ENCODE measurements at regions not wholly inside any gene's neighbourhood (a gene's known extent, or its start where the extent isn't known, plus 50 kb on each side); places are given as distances from the start of the nearest gene placed in this dataset.
A peak's percentile ranks its signal among the peaks of the same experiment; 100 is the strongest.
"Not testable (repeated sequence)": the region's sequence is repeated elsewhere in the genome, so short reads cannot be mapped to it uniquely, and the experiment has no call there.

DNA sequence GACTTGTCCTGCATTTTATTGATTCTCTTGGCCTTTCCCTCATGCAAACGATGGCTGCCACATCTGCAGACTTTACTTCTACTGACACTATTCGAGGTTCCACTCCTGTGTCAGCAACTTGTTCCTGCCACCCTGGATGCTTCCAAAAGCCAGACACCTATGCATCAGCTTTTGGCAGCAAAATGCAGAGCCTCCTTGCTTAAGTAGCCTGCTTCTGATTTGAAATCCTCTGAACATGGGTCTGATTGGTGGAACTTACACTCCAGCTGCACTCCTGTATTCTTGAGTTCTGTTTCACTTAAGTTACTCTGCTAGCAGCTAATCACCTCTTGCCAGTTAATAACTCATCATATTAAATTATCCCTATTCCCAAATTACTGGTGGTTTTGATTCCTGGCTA lies 152.1 kb upstream of the FMN2 start:
- ATAC-seq (no peak), DNase-seq (no peak)

DNA sequence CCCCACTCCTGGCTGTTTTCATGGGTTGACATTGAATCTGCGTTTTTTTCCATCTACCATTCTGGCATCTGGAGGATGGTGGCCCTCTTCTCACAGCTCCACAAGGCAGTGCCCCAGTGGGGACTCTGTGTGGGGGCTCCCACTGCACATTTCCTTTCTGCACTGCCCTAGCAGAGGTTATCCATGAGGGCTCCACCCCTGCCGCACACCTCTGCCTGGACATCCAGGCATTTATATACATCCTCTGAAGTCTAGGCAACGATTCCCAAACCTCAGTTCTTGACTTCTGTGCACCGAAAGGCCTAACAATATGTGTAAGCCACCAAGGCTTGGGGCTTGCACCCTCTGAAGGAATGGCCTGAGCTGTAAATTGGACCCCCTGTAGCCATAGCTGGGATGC lies 147.9 kb upstream of the FMN2 start:
- no peak for DNase-seq
- no peak for ATAC-seq

DNA sequence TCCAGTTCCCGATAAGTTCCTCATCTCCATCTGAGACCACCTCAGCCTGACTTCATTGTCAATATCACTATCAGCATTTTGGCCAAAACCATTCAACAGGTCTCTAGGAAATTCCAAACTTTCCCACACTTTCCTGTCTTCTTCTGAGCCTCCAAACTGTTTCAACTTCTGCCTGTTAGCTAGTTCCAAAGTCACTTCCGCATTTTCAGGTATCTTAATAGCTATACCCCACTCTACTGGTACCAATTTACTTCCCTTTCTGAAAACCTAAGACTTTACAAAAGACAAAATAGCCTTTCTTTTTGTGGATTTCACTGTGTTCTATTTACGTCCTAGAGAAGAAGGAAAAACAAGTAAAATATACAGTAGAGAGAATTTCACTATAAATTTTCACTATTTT lies 147.0 kb upstream of the FMN2 start:
- DNase-seq (no peak), ATAC-seq (no peak)

DNA sequence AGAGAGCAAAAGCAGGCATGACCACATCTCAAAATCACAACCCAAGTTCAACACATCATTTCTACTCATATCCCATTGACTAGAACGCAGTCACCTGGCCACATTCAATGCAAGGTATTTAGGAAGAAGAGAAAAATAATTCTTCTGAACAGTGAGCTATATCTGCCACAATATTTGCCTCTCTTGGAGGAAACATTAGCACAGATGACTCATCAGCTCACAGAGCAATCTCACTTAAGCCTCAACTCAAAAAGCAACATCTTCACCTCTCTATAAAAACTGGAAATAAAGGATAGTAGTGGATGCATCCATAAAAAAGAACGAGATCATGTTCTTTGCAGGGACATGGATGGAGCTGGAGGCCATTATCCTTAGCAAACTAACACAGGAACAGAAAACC lies 143.9 kb upstream of the FMN2 start:
- ATAC-seq, result no peak
- no peak for DNase-seq

DNA sequence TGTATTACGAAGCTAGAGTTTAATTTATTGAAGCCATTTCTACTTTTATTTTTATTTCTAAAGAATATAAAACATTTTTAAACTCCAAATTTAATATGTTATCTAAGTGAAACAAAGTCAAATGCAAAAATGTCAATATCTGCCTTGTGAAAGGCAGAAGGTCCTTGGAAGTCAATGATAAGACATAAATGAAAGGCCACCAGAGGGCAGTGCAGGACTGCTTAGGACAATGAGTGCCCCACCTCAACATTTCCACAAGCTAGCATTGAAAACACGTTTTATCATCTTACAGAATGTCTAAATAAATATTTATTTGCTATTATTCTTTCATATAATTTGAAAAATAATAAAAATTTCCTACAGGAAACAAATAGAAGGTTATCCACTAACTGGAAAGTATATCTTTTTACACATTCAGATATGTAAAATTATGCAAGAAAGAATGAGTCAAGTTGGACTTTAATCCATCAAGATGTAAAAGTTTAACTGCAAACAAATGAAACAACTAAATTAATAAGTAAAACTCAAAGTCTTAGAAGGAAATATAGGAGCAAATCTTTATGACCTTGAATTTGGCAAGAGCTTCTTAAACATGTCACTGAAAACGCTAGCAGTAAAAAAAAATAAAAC lies 140.1 kb upstream of the FMN2 start:
- peak; percentile 66 for DNase-seq
- no peak for ATAC-seq

DNA sequence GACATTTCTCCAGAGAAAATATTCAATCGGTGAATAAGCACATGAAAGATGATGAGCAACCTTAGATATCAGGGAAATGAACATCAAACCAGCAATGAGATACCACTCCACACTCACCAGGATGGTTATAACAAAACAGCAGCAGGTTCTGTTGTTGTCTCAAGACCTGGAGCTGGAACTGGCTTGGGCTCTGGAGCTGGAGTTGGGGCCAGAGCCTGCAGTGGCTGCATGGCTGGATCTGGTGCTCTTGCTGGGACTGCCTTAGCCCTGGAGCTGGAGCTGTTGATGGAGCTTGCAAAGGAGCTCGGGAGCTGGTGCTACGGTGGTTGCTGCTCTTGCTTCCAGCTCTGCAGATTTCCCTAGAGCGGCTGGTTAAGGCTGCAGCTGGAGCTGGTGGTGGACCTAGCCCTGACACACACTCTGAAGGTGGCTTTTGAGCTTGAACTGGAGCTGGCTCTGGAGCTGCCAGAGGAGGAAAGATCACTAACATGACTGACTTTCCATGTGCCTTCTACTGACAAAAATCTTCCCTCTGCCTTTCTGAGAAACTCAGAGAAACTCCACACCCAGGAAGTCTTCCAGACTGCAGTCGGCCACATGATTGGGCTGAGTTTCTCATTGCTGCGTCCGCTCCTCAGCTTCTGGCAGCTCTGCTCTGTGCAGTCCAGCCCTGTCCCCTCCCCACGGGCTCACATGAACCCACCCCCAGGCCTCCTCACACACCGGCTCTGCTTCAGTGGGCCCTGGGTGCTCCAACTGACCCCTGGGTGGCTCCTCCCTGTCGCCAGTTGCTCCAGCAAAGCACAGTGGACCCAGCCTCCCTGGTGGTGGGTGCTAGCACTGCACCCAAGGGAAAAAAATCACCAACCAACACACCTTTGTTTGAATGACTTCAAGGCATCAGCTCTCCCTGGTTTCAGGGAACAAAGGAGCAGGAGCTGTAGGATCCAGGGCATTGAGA lies 139.1 kb upstream of the FMN2 start:
- ATAC-seq, result no peak

DNA sequence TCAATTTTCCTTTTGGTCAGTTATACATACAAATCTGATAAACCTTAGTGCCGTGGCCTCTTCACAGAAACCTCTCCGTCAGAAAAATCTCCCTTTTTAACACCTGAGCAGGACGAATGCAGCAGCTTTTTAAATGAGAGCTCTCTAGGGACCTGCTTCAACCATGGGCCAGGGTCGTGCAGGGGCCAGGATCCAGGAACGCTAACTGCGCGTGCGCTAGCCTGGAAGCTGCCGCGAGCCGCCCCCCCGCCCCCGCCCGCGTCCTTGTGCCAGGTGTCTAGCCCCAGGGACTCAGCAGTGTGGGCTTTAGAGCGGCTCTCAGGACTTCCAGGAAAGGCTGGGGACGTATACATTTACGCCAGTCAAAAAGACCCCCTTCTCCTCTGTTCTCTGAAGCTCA lies 136.8 kb upstream of the FMN2 start:
- ATAC-seq (no peak), DNase-seq (no peak)

More for the DNA sequence above, 139.1 kb upstream of the FMN2 start:
- peak; percentile 21 for DNase-seq

DNA sequence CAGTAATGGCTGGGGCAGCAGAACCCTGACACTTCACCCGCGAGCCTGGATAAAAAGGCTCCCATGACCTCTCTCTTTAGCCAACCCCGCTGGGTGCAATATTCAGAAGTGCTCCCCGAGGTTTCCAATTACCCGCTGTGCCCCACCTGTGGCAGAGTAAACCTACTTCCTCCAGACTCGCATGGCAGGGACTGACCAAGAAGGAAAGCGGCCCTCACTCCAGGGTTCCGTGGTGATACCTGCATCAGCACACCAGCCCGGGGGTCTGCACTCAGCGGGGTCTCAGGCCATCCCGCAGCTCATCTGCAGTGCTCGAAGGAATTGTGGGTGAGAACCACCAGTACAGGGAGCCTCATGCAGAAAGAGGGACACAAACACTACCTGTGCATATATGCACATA lies 136.3 kb upstream of the FMN2 start:
- no peak for ATAC-seq
- DNase-seq, result no peak

DNA sequence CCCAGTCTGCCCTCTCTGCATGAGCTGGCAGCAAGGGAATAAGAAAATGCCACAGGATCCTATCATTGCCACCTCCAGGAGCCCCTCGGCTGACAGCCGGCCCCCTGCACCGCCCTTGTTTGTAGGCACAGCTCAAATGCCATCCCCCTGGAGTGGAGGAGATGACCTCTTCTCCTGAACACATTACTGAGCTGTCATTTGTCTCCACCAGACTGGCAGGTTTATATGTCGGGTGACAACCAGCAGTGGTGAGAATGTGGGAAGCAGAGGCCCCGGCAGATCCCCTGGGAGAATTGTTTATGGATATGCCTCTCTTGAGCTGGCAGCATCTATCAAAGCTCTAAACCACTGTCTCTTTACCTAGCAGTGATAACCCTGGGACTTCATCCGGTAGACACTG lies 135.4 kb upstream of the FMN2 start:
- DNase-seq (no peak), ATAC-seq (no peak)

DNA sequence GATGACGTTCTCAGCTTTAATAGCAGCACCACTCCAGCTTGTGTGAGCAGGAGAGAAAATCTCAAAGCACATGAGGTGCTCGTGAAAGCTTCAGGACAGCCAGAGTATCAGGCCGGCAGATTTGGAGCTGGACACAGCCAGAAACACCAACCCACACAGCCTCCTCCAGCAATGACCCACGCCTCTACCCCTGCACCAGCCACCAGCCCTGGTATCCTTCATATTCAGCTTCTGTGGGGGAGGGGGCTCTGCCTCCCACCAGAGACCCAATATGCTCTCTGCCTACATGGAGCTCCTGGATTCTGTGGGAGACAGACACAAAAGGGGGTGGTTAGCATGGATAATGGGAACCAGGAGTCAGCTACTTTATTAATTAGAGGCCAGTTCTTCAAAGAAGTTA lies 133.6 kb upstream of the FMN2 start:
- ATAC-seq (no peak), DNase-seq (no peak)

DNA sequence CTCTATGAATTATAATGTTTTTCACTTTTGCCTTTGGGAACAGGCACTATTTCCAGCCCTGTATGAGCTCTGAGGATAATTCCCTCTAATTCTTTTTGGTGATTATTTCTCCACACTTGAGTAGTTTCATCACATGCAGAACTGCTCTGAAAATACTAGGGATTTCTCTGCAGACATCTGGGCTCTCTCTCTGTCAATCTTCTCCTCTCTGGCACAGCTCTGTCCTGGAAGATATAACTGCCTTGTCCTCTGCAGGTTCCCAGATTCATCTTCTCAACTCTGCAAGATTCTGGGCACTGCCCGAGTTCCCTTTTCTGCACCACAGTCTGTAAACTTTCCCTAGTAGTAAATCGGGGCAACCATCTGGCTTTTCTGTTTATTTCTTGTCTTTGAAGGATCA lies 131.3 kb upstream of the FMN2 start:
- DNase-seq (no peak), ATAC-seq (no peak)

DNA sequence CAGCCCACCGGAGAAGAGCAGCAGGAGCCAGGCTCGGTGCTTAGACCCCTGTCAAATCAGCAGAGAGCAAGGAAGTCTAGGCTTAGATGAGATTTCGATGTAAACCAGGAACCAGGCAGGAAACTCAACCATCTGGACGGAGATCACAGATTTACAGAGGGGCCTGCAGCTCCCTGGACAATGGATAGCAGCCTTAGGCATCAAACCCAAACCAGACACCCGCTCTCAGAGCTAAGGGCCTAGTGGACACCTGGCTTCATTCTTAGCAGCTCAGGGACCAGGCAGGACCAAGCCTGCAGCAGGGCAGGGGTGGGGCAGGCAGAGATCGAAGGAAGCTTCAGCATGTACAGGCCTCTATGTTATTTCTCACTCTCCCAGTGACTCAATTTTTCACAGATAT lies 127.8 kb upstream of the FMN2 start:
- no peak for DNase-seq
- no peak for ATAC-seq

DNA sequence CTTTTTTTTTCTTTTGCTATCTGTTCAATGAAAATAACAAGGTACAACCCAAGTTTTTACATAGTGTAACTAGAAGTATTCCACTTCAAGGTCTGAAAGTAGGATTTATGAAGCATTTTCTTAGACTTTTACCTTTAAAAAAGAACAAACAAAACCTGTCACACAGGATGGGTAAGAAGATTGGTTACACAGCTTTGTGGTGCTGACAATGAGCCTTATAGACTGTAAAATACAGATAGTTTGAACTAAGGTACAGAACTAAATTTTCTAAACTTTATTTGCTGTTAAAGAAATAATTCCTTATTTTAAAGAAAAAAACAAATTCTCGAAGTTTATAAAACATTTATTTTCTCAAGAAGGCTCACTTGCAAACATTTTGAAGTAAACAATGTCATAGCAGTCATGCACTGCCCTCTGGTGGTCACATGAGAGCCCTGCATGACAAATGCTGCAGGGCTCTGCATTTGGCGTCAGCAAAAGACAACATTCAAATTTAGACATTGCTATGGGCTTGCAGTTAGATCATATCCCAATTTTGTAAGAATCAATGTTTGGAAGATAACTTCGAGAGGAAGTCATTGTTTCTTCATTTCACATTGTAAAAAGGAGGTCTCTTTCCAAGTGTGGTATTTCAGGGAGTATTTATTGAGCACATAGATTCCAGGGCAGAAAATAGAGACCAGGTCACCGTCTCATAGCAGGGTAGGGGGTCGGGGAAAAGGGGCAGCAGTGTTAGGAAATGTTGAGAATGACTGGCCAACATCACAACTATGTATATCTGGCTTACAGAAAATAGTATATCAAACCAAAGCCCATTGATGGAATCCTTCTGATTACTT lies 115.3 kb upstream of the FMN2 start:
- DNase-seq (peak; percentile 45), ATAC-seq (peak; percentile 49)

DNA sequence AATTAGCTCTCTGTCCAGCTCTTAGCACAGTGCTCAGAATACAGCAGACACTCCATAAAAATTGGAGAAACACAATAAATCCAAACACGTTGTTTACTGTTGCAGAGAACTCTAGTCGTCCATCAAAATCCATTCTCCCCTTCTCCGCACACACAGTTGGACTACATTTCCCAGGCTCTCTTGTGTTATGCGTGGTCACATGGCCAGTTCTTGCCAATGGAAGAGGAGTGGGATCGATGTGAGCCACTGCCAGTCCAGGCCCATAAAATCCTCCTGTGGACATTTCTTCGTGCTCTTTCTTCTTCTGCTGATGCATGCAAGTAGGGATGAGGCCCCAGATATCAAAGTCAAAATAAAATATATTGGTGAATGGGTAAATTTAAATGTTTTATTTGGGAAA lies 114.3 kb upstream of the FMN2 start:
- no peak for ATAC-seq
- DNase-seq, result no peak

DNA sequence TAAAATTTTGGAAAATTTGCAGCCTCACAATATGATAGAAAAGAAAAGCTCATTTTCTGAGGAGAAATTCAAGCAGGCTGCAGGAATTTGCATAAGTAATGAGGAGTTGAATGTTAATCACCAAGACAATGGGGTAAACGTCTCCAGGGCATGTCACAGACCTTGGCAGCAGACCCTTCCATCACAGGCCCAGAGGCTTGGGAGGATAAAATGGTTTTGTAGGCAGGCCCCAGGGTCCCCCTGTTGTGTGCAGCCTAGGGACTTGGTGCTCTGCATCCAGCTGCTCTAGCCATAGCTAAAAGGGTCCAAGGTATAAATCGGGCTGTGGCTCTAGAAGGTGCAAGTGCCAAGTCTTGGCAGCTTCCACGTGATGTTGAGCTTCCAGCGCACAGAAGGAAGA lies 112.2 kb upstream of the FMN2 start:
- ATAC-seq (no peak), DNase-seq (no peak)

DNA sequence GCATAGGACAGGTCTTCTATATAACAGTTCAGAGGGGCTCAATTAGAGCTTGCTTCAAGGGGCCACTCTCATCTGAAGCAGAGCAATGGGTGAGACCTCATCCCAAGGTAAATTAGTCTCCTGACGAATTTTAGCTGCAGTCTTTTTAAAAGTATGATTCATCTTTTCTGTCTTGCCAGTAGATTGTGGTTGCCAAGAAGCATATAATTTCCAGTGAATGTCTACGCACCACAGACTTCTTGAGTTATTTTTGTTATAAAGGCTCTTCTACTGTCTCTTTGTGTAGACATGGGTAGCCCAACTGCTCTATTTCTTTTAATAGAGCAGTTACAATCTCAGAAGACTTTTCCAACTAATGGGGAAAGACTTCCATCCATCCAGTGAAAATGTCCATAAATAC lies 108.9 kb upstream of the FMN2 start:
- DNase-seq, result no peak
- no peak for ATAC-seq

DNA sequence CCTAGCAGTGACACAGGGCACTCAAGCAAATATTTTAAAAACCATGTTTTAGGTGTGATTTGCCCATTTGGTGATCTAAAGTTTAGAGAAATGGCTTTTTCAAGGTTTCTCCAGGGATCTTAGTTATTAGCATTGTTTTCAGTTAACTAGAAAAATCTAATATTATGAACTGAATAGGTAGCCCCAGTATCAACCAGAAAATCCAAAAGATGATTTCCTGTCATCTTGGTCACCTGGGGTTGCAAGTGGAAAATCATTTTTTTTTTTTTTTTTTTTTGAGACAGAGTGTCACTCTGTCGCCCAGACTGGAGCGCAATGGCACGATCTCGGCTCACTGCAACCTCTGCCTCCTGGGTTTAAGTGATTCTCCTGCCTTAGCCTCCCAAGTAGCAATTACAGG lies 106.6 kb upstream of the FMN2 start:
- no peak for ATAC-seq
- DNase-seq, result no peak

DNA sequence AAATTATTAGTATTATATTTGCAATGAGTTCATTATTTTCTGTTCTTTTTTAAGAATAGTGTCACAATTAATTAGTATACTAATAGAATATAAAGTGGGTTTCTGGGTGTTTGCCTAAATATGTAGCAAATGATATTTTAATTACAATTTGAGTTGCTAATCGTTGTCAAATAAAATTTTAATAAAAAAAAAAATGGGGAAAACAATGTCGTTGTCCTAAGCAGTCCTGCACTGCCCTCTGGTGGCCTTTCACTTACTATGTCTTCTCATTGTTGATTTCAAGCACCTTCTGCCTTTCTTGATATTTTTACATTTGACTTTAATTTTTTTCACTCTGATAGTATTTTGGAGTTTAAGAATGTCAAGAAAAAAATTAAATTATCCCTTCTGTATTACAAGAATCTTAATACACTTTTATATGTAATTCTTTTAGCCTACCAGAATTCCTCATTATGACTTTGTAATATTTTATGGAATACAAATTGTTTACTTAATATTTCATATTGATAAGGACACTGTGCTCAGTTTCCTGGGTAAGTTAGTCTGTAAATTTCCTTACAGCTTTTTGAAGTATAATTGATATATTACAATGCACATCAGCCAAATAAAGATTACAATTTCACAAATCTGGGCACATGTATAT lies 104.5 kb upstream of the FMN2 start:
- ATAC-seq (no peak), DNase-seq (peak; percentile 35)

DNA sequence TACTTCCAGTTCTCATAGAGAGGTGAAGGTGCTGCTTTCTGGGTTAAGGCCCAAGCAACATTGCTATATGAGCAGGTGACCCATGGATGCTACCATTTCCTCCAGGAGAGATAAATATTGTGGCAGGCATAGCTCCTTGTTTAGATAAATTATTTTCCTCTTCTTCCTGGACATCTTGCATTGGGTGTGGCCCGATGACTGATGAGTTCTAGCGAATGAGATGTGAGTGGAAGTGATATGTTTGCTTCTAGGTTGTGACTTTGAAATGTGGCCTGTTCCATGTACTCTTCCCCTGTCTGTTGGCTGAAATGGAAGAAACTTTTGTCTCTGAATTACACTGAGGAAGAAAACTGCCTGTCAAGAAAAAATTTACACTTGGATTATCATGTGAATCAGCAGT lies 101.7 kb upstream of the FMN2 start:
- no peak for ATAC-seq
- DNase-seq, result no peak

DNA sequence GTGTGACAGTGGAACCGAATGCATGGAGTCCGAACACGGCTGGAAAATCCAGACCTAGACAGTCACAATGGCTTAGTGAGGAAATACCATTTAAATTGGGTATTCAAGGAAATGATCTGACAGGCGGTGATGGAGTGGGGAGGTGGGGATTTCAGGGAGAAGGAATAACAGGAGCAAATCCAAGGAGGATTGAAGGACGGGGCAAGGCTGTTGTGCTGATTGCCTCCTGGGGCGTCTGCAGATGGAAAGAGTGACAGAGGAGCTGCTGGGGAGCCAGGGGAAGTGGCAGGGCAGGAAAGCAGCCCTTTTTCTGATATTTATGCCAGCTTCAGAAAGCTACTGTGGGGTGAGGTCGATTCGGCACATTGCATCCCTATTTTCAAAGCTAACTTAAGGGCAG lies 99.1 kb upstream of the FMN2 start:
- not testable (repeated sequence) for ATAC-seq

DNA sequence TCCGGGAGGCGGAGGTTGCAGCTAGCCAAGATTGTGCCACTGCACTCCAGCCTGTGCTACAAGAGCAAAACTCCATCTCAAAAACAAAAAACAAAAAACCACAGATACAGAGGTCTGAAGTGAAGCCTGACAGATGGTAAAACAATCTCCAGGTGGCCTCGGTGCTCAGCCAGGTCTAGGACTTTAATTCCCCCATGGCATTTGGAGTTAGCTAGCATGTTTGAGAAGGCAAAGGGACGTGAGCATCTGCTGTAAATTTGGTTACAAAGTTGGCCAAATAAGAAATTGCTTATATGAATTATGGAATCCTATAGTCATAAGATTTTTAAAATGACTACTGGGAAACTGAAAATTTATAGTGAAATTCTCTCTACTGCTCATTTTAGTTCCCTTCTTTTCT lies 98.3 kb upstream of the FMN2 start:
- DNase-seq (no peak), ATAC-seq (no peak)

More for the DNA sequence above, 99.1 kb upstream of the FMN2 start:
- DNase-seq, result not testable (repeated sequence)

DNA sequence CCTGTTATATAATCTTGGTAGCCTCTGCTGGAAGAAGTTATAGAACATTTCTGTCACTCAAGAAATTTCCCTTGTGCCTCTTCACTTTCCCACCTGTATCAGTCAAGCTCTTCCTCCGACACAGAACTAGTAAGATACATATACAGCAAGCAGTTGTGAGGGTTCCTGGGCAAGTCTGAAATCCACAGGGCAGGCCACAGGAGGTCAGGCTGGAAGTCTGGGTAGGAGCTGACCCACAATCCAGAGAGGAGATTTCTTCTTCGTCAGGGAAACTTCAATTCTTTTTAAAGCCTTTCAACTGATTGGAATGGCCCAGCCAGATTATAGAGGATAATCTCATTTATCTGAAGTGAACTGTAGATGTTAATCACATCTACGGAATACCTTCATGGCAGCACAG lies 96.4 kb upstream of the FMN2 start:
- DNase-seq (no peak), ATAC-seq (no peak)

DNA sequence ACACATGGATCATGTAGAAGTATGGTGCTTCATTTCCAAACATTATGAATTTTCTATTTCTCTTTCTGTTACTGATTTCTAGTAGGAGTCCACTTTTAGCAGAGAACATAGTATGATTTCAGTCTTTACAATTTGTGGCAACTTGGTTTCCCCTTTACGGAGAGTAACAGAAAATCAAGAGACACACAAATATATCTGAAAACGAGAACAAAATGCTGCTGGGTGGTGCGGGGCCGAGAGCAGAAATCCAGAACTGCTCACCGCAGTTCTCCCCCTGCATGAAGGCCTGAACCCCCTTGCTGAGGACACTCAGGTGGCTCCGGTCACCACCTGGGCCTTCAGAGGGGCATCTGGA lies 94.5 kb upstream of the FMN2 start:
- DNase-seq (no peak), ATAC-seq (no peak)
